Tongue (tissue), 1 donor: ENCODE measurements at regions not wholly inside any gene's neighbourhood (a gene's known extent, or its start where the extent isn't known, plus 50 kb on each side); places are given as distances from the start of the nearest gene placed in this dataset.
A peak's percentile ranks its signal among the peaks of the same experiment; 100 is the strongest.

ENCODE experiments used
- DNase-seq: peaks from one replicate; pipeline ENCODE4 v3.0.0-alpha.2; 2015

DNA sequence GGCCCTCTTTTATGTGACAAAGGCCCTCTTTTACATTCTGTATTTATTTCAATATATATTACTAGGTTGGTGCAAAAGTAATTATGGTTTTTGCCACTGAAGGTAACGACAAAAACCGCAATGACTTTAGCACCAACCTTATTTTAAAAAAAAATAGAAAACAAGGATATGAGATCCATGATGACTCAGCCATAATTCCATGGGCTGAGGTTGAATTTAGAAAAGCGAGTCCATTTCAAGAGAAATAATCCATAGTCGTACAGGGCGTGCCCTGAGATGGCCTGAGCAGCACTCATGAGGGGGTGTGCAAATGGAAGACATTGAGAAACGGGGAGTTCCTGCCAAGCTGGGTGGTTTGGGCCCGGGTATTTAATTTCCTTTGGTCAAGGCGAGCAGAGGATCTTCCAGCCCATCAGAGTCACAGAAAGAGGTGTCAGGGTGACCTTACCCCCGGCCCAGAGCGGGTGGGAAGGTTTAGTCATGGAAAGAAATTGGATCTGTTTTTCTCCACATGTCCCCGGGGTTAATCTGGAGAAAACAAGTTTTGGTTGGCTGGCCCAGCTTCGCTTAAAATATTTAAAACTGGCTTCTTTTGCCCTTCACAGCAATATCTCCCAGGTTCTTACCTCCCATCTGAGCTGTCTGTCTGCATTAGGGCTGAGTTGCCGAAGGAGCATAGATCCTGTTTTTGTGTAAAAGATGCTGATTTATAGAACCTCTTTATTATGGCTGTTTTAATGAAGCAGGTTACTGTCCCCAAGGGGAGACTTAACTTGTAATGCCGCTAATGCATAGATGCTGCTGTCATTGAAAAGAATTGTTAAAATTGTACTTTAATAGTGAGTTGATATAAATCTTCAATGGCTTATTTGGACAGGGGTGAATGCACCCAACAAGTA, 255.6 kb downstream of the PREX1 start:
- peak; percentile 11 for DNase-seq

GRCh38 chr20:48569679-48570078, 258.1 kb downstream of the PREX1 start:
- no peak for DNase-seq

- DNase-seq: no peak
Measured at GRCh38 chr20:48568520-48568919, 259.3 kb downstream of the PREX1 start.

DNA sequence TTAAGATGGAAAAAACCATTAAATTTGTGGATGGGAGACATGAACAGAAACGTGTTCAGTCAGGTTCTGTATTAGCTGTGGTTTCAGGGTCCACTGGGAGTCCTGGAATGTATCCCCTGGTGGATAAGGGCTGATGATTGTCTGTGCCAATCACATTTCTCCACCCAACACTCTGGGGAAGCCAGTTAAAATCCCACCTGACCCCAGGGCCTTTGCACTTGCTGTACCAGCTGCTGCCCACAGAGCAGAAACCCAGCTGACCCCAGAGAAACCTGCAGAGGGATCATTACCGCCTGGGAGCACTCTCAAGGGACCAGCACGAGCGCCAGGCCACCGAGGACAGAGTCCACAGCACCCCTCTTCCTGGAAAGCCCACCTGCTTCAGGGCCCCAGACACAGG, 260.7 kb downstream of the PREX1 start:
- DNase-seq: no peak

GRCh38 chr20:48564982-48565539, 262.7 kb downstream of the PREX1 start:
- no peak for DNase-seq

DNA sequence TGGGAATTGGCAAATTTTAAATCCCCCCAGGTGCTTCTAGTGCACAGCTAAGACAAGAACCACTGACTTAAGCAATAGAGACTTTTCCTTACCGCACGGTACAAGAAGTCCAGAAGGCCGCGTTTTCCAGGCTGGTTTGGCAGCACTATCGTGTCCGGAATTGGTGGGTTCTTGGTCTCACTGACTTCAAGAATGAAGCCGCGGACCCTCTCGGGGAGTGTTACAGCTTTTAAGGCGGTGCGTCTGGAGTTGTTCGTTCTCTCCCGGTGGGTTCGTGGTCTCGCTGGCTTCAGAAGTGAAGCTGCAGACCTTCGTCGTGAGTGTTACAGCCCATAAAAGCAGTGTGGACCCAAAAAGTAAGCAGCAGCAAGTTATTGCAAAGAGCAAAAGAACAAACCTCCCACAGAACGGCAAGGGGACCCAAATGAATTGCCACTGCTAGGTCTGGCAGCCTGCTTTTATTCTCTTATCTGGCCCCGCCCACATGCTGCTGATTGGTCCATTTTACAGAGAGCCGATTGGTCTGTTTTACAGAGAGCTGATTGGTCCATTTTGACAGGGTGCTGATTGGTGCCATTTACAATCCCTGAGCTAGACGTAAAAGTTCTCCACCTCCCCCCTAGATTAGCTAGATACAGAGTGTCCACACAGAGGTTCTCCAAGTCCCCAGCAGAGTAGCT, 264.5 kb downstream of the PREX1 start:
- DNase-seq: no peak

DNA sequence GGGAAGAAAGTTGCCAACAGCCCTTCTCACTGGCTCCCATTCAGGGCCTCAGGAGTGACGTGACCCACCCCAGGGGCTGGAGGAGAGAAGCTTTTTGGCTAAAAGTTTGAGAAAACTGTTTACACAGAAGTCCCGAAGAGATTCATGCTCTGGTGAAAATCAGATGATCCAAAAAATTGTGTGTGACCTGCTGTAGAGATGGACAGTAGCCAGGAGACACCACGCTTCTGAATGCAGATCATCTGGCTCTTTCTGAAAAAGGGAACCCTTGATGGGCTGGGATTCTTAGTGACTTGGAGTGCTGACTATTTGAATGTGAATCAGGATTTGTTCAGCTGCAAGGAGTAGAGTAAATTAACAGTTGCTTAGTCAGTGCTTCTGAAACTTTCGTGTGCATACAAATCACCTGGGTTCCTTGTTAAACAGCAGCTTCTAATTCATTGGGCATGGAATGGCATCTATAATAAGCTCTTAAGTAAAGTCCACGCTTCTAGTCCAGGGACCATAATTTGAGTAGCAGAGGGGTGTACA, 265.1 kb downstream of the PREX1 start:
- peak; percentile 50 for DNase-seq

DNA sequence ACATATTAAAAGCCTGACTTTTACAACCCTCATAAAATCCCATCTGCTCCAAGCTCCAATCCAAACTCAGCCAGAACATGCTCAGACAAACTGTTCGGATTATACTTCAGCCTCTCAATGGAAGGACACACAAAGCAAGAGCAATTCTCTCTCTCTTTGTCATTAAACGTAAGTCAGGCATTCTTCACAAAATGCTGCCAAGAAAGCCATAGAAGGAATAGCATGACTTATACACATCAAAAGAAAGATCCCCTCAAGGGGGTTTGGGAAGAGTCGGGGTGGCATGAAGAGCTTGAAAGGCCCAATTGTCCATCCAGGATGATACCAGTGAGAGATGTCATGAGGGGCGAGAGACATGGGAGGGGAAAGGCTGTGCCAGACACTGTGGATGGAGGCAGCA, 268.9 kb downstream of the PREX1 start:
- peak; percentile 21 for DNase-seq

GRCh38 chr20:48557380-48557779, 270.4 kb downstream of the PREX1 start:
- DNase-seq: no peak

- DNase-seq: peak; percentile 52
Measured at GRCh38 chr20:48556956-48557355, 270.8 kb downstream of the PREX1 start.

GRCh38 chr20:48552550-48552949, 275.2 kb downstream of the PREX1 start:
- DNase-seq: no peak

DNA sequence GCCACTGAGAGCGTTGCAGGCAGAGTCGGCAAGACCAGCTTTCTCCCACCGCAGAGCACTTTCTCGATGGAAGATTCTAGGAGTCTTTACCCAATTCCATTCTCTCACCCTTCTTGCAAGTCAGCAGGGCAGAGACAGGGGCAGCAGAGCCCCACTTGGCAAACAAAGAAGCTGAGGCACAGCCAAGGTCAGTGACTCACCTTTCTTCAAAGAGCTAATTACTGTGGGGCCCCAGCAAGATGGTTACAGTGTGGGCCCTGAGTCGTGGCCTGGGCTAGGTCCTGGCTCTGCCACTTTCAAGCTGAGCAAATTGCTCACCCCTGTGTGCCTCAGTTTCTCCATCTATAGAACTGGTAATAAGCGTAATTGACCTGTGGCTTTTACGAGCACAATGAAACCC, 277.0 kb downstream of the PREX1 start:
- DNase-seq: no peak

- DNase-seq: no peak
Measured at GRCh38 chr20:48547664-48548063, 280.1 kb downstream of the PREX1 start.

GRCh38 chr20:48544402-48545339, 283.1 kb downstream of the PREX1 start:
- peak; percentile 49 for DNase-seq

- DNase-seq: no peak
Measured at GRCh38 chr20:48541581-48542071, 286.2 kb downstream of the PREX1 start.

- no peak for DNase-seq
Measured at GRCh38 chr20:48538856-48539255, 288.9 kb downstream of the PREX1 start.

DNA sequence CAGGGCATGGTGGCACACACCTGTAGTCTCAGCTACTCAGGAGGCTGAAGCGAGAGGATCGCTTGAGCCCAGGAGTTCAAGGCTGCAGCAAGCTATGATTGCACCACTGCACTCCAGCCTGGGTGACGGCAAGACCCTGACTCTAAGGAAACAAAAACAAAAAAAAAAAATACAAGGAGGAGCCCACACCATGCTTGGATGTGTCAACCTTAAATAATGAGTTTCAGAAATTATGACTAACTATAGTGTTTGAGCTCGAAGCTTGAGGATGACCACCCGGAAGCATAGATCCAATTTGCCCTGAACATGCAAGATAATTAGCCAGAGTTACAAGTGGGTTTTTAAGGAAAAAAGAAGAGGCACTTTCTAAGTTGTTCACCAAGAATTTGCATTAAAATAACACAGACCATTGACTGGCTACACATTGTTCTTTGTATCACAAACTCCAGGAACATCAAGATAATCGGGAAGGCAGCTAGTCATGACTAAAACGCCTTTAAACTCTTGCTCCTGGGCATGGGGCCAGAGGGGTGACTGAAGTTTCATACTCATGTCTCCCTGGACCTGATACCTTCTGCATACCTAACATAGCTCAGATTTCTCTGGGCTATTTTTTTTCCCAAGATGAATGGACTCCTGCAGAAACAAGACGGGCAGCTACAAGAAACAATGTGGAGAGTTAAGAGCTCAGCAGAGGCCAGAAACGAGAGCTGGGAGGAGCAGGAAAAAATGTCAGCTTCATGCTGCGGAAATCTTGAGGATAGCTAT, 289.6 kb downstream of the PREX1 start:
- DNase-seq: peak; percentile 14

- DNase-seq: no peak
Measured at GRCh38 chr20:48536206-48536605, 291.6 kb downstream of the PREX1 start.

- DNase-seq: no peak
Measured at GRCh38 chr20:48535556-48535955, 292.2 kb downstream of the PREX1 start.

DNA sequence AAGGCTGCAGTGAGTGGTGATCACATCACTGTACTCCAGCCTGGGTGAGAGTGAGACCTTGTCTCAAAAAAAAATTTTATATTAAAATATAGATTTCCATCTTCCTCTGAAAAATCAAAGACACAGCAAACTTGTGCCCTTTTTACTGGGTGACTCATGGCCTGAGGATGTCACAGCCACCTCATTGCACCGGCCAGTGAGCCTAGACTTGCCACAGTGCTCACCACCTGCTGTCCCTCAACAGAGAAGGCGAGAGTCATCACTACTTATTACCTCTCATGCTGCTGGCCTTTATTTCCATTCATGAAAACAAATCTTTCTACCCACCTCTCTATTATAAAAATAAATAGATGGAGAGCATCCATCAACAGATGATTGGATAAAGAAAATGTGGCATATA, 295.8 kb downstream of the PREX1 start:
- no peak for DNase-seq

DNA sequence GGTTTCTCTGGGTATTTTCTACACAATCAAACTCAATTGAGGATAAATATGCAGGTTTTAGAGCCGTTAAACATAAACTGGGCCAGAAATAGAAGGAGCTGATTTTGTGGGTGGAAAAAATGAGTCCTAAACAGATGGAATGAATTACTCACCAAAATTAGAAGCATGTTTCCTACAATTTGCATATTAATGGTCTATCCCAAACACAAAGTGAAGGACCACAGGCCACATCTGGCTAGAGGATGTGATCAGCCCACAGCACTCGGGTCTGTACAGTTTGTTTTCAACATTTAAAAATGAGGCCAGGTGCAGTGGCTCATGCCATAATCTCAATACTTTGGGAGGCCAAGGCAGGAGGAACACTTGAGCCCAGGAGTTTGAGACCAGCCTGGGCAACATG, 296.3 kb downstream of the PREX1 start:
- DNase-seq: peak; percentile 45
